Esophagus muscularis mucosa (tissue), 4 donors: ENCODE measurements at regions not wholly inside any gene's neighbourhood (a gene's known extent, or its start where the extent isn't known, plus 50 kb on each side); places are given as distances from the start of the nearest gene placed in this dataset.

ENCODE experiments used
- DNase-seq: peaks from one replicate; pipeline ENCODE4 v3.0.0-alpha.2; 2017; ENCODE audit errors: extremely low spot score
- H3K27ac ChIP-seq, 4 donors: fragments of 200-600 bp; sonication (generic); replicated peaks in 1 of 4; 1 replicate in 3 of 4; 2 replicates in 1 of 4; pipeline ENCODE4 v1.5.1; 2016 to 2019; ENCODE audit warnings: mild to moderate bottlenecking in 1 of 4
- H3K27me3 ChIP-seq, 4 donors: fragments of 200-600 bp; sonication (generic); one replicate each; pipeline versions ENCODE4 v1.5.1 to v1.6.0; 2016 to 2019
- H3K36me3 ChIP-seq, 4 donors: fragments of 200-600 bp; sonication (generic); one replicate each; pipeline ENCODE4 v1.5.1; 2016 to 2019
- H3K4me1 ChIP-seq, 4 donors: fragments of 200-600 bp; sonication (generic); one replicate each; pipeline ENCODE4 v1.5.1; 2016 to 2019
- H3K4me3 ChIP-seq, 4 donors: fragments of 200-600 bp; sonication (generic); 1 replicate in 2 of 4; 2 replicates in 2 of 4; pipeline ENCODE4 v1.5.1; 2016 to 2019; ENCODE audit warnings: mild to moderate bottlenecking in 4 of 4, moderate library complexity in 1 of 4
- H3K9me3 ChIP-seq, 4 donors: fragments of 200-600 bp; sonication (generic); 1 replicate in 3 of 4; 2 replicates in 1 of 4; pipeline ENCODE4 v1.5.1; 2016 to 2019
- CTCF ChIP-seq, 3 experiments: fragments of 200-600 bp in 2 of 3; fragments of 450-650 bp in 1 of 3; sonication (generic) in 2 of 3; IDR thresholded peaks; one replicate each; pipeline ENCODE4 v1.5.1; 2017 to 2019; ENCODE audit warnings: antibody characterized with exemption in 3 of 3, mild to moderate bottlenecking in 2 of 3, moderate library complexity in 1 of 3
- EP300 ChIP-seq: sonication (generic); formaldehyde crosslinking; IDR thresholded peaks from one replicate; pipeline ENCODE4 v1.6.1; 2017; ENCODE audit warnings: antibody characterized with exemption
- POLR2A ChIP-seq: fragments of 450-650 bp; IDR thresholded peaks from one replicate; pipeline ENCODE4 v1.6.1; 2017; ENCODE audit warnings: antibody characterized with exemption, moderate library complexity, mild to moderate bottlenecking, low read depth
- POLR2AphosphoS5 ChIP-seq, 2 donors: sonication (generic); formaldehyde crosslinking; IDR thresholded peaks; one replicate each; pipeline ENCODE4 v1.6.1; 2017; ENCODE audit warnings: antibody characterized with exemption in 2 of 2
- WGBS: methylation state at CpG from one replicate; pipeline ENCODE4 v1.1.5; 2018; 5-methylcytosine and 5-hydroxymethylcytosine counted together
- intact Hi-C: fragments of 100-400 bp; cut with DNase I; formaldehyde crosslinking; loops from one replicate; pipeline ENCODE4 v1.15.1; 2023

- intact Hi-C loops = no loop called here
- no peak for DNase-seq
- no peak overlapping the region for H3K4me3 ChIP-seq
- H3K9me3 ChIP-seq = no peaks in the 10 kb centered on the region
- no peak for TF ChIP-seq EP300
- no peak for TF ChIP-seq CTCF (IDR thresholded peaks at IDR 0.05)
- TF ChIP-seq POLR2AphosphoS5 (IDR thresholded peaks at IDR 0.05) = no peak
- TF ChIP-seq POLR2A = no peak
- no peak overlapping the region for H3K27ac ChIP-seq
- WGBS = 64% methylated on average over 2 of the region's 2 CpGs
- H3K4me1 ChIP-seq = no peaks in the 10 kb centered on the region
- H3K36me3 ChIP-seq = no peaks in the 10 kb centered on the region
- no peaks in the 10 kb centered on the region for H3K27me3 ChIP-seq
Observed at GRCh38 chr6:140283197-140283596, 908.7 kb upstream of the CITED2 start.

- no peak overlapping the region for H3K27ac ChIP-seq
- no peak overlapping the region for H3K4me3 ChIP-seq
- H3K36me3 ChIP-seq = no peaks in the 10 kb centered on the region
- intact Hi-C loops = no loop called here
- no peaks in the 10 kb centered on the region for H3K27me3 ChIP-seq
- no peaks in the 10 kb centered on the region for H3K9me3 ChIP-seq
- TF ChIP-seq CTCF (IDR thresholded peaks at IDR 0.05) (no peak), EP300 (no peak), POLR2AphosphoS5 (IDR thresholded peaks at IDR 0.05) (no peak), POLR2A (no peak)
- H3K4me1 ChIP-seq = no peaks in the 10 kb centered on the region
- WGBS = 98% methylated on average over 1 of the region's 1 CpG
- no peak for DNase-seq
Observed at GRCh38 chr6:140281767-140282166, 907.3 kb upstream of the CITED2 start.

GRCh38 chr6:140281236-140281635 lies 906.8 kb upstream of the CITED2 start:
- 100% methylated on average over 2 of the region's 2 CpGs for WGBS
- intact Hi-C loops = no loop called here
- Histone ChIP-seq H3K27ac (no peak overlapping the region), H3K4me1 (no peaks in the 10 kb centered on the region), H3K4me3 (no peak overlapping the region), H3K27me3 (no peaks in the 10 kb centered on the region), H3K36me3 (no peaks in the 10 kb centered on the region), H3K9me3 (no peaks in the 10 kb centered on the region)
- DNase-seq = no peak
- TF ChIP-seq POLR2AphosphoS5 (IDR thresholded peaks at IDR 0.05) (no peak), EP300 (no peak), CTCF (IDR thresholded peaks at IDR 0.05) (no peak), POLR2A (no peak)

- H3K9me3 ChIP-seq = no peaks in the 10 kb centered on the region
- no peak for DNase-seq
- no peaks in the 10 kb centered on the region for H3K27me3 ChIP-seq
- intact Hi-C loops = no loop called here
- peaks cover 4 to 16% (median 7%) of the 10 kb centered on the region in 4 donors for H3K4me1 ChIP-seq
- no peak overlapping the region for H3K4me3 ChIP-seq
- H3K36me3 ChIP-seq = no peaks in the 10 kb centered on the region
- TF ChIP-seq POLR2AphosphoS5 (IDR thresholded peaks at IDR 0.05) = no peak
- no peak for TF ChIP-seq CTCF (IDR thresholded peaks at IDR 0.05)
- no peak for TF ChIP-seq EP300
- no peak for TF ChIP-seq POLR2A
- 89% methylated on average over 1 of the region's 1 CpG for WGBS
- no peak overlapping the region for H3K27ac ChIP-seq
Observed at GRCh38 chr6:140276719-140277118, 902.3 kb upstream of the CITED2 start.

- no peak for TF ChIP-seq POLR2AphosphoS5 (IDR thresholded peaks at IDR 0.05)
- no peak for TF ChIP-seq CTCF (IDR thresholded peaks at IDR 0.05)
- TF ChIP-seq POLR2A = no peak
- TF ChIP-seq EP300 = no peak
- WGBS = 91% methylated on average over 1 of the region's 1 CpG
- Histone ChIP-seq H3K27ac (no peak overlapping the region), H3K27me3 (no peaks in the 10 kb centered on the region), H3K36me3 (no peaks in the 10 kb centered on the region), H3K4me1 (peaks cover 4 to 18% (median 10%) of the 10 kb centered on the region in 4 donors), H3K9me3 (no peaks in the 10 kb centered on the region), H3K4me3 (no peak overlapping the region)
- intact Hi-C loops = no loop called here
- DNase-seq = no peak
Observed at GRCh38 chr6:140276133-140276532, 901.7 kb upstream of the CITED2 start.
